HL-60 (cell line): ENCODE measurements at regions not wholly inside any gene's neighbourhood (a gene's known extent, or its start where the extent isn't known, plus 50 kb on each side); places are given as distances from the start of the nearest gene placed in this dataset.

Source experiments
- GABPA ChIP-seq: IDR thresholded peaks from 2 replicates; pipeline ENCODE4 v1.6.1; 2012; ENCODE audit warnings: low read depth
- POLR2AphosphoS5 ChIP-seq: IDR thresholded peaks from 2 replicates; pipeline ENCODE4 v1.6.1; 2012; ENCODE audit warnings: low read depth
- SPI1 ChIP-seq: IDR thresholded peaks from 2 replicates; pipeline ENCODE4 v1.6.1; 2012; ENCODE audit warnings: low read depth, mild to moderate bottlenecking, borderline replicate concordance
- TF ChIP-seq, protein P1 (sequence below): IDR thresholded peaks from one replicate; pipeline ENCODE4 v1.5.1; 2011; ENCODE audit warnings: low read length, control low read depth, inconsistent platforms; ENCODE audit not compliant: insufficient read depth
- TF ChIP-seq, protein P2 (sequence below): IDR thresholded peaks from 2 replicates; pipeline ENCODE4 v1.6.1; 2012; ENCODE audit warnings: low read depth; ENCODE audit not compliant: insufficient replicate concordance

DNA sequence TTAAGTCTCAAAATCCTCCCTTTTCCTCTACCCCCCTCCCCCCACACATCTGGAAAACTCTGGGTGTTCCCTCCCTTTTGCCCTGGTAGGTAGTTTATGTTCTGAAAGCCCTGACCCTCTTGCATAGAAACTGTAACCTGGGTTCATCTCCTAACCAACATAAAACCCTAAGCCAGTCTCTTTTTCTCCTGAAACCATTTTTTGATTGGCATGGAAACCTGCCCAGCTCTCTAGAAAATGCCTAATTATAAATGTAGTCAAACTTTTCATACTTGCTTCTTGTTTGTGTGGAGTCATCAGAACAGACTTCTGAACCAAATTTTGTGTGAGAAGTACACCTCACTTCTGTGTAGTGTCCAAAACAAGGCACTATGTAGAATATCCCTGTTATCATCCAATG lies 1264.4 kb downstream of the SI start:
- TF ChIP-seq, protein P1, sequence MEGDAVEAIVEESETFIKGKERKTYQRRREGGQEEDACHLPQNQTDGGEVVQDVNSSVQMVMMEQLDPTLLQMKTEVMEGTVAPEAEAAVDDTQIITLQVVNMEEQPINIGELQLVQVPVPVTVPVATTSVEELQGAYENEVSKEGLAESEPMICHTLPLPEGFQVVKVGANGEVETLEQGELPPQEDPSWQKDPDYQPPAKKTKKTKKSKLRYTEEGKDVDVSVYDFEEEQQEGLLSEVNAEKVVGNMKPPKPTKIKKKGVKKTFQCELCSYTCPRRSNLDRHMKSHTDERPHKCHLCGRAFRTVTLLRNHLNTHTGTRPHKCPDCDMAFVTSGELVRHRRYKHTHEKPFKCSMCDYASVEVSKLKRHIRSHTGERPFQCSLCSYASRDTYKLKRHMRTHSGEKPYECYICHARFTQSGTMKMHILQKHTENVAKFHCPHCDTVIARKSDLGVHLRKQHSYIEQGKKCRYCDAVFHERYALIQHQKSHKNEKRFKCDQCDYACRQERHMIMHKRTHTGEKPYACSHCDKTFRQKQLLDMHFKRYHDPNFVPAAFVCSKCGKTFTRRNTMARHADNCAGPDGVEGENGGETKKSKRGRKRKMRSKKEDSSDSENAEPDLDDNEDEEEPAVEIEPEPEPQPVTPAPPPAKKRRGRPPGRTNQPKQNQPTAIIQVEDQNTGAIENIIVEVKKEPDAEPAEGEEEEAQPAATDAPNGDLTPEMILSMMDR: no peak
- TF ChIP-seq, protein P2, sequence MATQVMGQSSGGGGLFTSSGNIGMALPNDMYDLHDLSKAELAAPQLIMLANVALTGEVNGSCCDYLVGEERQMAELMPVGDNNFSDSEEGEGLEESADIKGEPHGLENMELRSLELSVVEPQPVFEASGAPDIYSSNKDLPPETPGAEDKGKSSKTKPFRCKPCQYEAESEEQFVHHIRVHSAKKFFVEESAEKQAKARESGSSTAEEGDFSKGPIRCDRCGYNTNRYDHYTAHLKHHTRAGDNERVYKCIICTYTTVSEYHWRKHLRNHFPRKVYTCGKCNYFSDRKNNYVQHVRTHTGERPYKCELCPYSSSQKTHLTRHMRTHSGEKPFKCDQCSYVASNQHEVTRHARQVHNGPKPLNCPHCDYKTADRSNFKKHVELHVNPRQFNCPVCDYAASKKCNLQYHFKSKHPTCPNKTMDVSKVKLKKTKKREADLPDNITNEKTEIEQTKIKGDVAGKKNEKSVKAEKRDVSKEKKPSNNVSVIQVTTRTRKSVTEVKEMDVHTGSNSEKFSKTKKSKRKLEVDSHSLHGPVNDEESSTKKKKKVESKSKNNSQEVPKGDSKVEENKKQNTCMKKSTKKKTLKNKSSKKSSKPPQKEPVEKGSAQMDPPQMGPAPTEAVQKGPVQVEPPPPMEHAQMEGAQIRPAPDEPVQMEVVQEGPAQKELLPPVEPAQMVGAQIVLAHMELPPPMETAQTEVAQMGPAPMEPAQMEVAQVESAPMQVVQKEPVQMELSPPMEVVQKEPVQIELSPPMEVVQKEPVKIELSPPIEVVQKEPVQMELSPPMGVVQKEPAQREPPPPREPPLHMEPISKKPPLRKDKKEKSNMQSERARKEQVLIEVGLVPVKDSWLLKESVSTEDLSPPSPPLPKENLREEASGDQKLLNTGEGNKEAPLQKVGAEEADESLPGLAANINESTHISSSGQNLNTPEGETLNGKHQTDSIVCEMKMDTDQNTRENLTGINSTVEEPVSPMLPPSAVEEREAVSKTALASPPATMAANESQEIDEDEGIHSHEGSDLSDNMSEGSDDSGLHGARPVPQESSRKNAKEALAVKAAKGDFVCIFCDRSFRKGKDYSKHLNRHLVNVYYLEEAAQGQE: no peak
- no peak for TF ChIP-seq POLR2AphosphoS5
- TF ChIP-seq GABPA: no peak
- no peak for TF ChIP-seq SPI1
